ENCODE measurements at regions not wholly inside any gene's neighbourhood (a gene's known extent, or its start where the extent isn't known, plus 50 kb on each side); places are given as distances from the start of the nearest gene placed in this dataset.

DNA sequence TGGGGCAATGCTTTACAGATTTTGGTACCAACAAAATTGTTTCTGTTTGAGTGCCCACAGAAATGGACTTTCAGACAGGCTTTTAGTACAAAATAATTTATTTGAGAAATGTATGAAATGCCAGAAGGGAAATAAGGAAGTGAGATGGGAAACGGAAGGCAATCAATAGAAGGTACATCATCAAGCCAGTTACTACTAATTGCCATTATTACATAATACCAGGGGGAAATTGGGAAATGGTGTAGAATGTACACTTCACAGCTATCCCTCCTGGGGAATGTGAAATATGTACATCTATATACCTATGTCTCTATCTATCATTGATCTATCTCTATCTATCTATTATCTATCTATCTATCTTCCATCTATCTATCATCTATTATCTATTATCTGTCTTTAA is 264.6 kb upstream of the B3GALT2 start:
- Histone ChIP-seq H3K79me2 (ENCODE audit: insufficient read depth, low read length) (no peaks in the 10 kb centered on the region), H3K4me2 (ENCODE audit: low read length) (no peak overlapping the region), H3F3A (ENCODE audit: insufficient read depth, low read length) (no peaks in the 10 kb centered on the region), H3K9ac (ENCODE audit: low read length) (no peak overlapping the region), H4K20me1 (ENCODE audit: insufficient read depth, low read length) (no peaks in the 10 kb centered on the region), H3K27ac (ENCODE audit: low read depth, low read length, poor library complexity, severe bottlenecking) (no peak overlapping the region), H3K4me1 (ENCODE audit: insufficient read depth, low read length, severe bottlenecking) (peaks cover 34% of the 10 kb centered on the region), H3K9me3 (ENCODE audit: low read length) (no peaks in the 10 kb centered on the region), H3K27me3 (ENCODE audit: insufficient read depth, low read length) (no peaks in the 10 kb centered on the region), H3K9me2 (ENCODE audit: low read depth, low read length) (no peaks in the 10 kb centered on the region), H2AFZ (ENCODE audit: low read length) (no peak overlapping the region), H3K36me3 (ENCODE audit: insufficient read depth, low read length) (no peaks in the 10 kb centered on the region), H3K4me3 (ENCODE audit: low read depth, low read length, poor library complexity, severe bottlenecking) (no peak overlapping the region)
- TF ChIP-seq, protein P1, sequence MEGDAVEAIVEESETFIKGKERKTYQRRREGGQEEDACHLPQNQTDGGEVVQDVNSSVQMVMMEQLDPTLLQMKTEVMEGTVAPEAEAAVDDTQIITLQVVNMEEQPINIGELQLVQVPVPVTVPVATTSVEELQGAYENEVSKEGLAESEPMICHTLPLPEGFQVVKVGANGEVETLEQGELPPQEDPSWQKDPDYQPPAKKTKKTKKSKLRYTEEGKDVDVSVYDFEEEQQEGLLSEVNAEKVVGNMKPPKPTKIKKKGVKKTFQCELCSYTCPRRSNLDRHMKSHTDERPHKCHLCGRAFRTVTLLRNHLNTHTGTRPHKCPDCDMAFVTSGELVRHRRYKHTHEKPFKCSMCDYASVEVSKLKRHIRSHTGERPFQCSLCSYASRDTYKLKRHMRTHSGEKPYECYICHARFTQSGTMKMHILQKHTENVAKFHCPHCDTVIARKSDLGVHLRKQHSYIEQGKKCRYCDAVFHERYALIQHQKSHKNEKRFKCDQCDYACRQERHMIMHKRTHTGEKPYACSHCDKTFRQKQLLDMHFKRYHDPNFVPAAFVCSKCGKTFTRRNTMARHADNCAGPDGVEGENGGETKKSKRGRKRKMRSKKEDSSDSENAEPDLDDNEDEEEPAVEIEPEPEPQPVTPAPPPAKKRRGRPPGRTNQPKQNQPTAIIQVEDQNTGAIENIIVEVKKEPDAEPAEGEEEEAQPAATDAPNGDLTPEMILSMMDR (IDR thresholded peaks at IDR 0.05; ENCODE audit: low read length), result no peak
- no peak for TF ChIP-seq EZH2 (IDR thresholded peaks at IDR 0.05; ENCODE audit: borderline replicate concordance, low read length)

DNA sequence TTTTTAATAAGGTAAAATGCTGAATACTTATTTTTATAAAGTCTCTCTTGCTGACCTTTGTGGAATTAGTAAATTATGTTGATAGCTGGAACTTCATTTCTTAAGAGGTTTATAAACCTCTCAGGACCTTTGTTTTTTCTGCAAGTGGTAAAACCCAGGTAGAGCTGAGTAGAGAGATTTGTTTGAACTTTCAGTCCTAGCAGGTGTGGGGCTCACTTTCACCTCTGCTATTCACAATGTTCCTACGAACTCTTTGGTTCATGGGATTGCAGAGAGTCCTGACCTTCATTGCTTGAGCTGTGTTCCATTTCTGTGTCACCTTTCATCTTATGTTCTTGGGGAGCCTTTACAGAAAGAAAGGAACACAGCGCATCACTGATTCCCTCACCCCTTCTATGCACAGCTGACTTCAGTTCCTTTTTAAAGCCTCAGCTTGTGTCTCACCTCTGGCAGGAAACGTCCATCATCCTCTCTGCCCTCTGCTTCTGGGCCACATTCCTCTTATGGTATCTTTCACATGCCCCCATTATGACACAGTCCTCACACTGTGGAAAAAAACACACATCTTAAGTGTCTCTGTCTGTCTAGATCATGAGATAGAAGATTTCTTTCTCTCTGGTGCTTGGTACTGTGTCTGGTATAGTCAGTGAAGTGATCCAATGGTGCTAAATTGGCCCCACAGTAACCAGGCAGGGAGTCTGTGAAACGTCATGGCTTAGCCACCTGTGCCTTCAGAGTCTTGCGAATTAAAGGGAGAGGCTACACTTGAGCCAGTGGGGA is 262.5 kb upstream of the B3GALT2 start:
- H3K4me2 ChIP-seq (ENCODE audit: low read length), result peak overlapping the region; percentile 64
- peak overlapping the region; percentile 31 for H3K9ac ChIP-seq (ENCODE audit: low read length)
- no peaks in the 10 kb centered on the region for H3K36me3 ChIP-seq (ENCODE audit: insufficient read depth, low read length)
- H4K20me1 ChIP-seq (ENCODE audit: insufficient read depth, low read length), result no peaks in the 10 kb centered on the region
- H3K79me2 ChIP-seq (ENCODE audit: insufficient read depth, low read length), result no peaks in the 10 kb centered on the region
- no peaks in the 10 kb centered on the region for H3K27me3 ChIP-seq (ENCODE audit: insufficient read depth, low read length)
- peak overlapping the region; percentile 30 for H3K4me3 ChIP-seq (ENCODE audit: low read depth, low read length, poor library complexity, severe bottlenecking)
- H3K27ac ChIP-seq (ENCODE audit: low read depth, low read length, poor library complexity, severe bottlenecking), result peak overlapping the region; percentile 95
- no peaks in the 10 kb centered on the region for H3K9me2 ChIP-seq (ENCODE audit: low read depth, low read length)
- no peaks in the 10 kb centered on the region for H3K9me3 ChIP-seq (ENCODE audit: low read length)
- 0 out of 2 replicates have a peak overlapping the region, but pooled peaks have one; percentile 2 for H2AFZ ChIP-seq (ENCODE audit: low read length)
- H3K4me1 ChIP-seq (ENCODE audit: insufficient read depth, low read length, severe bottlenecking), result peaks cover 34% of the 10 kb centered on the region
- H3F3A ChIP-seq (ENCODE audit: insufficient read depth, low read length), result no peaks in the 10 kb centered on the region
- TF ChIP-seq, protein P1 (IDR thresholded peaks at IDR 0.05; ENCODE audit: low read length), result no peak
- no peak for TF ChIP-seq EZH2 (IDR thresholded peaks at IDR 0.05; ENCODE audit: borderline replicate concordance, low read length)

DNA sequence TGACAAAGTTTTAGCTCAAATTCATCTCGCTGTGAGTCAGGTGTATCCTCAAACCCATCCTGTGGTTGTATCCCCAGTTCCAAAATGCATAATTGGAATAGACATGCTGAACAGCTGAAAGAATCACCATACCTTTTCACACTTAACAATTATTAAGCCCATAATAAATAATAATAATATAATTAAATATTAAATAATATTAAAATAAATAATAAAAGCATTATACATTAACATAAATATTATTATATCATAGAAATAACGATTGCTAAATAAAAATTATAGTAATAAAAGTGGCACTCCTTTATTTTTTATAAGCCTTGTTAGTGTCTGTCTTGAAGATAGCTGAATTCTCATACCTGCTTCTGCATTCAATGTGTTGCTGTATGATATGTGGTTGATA is 257.5 kb upstream of the B3GALT2 start:
- Histone ChIP-seq H3K4me2 (ENCODE audit: low read length) (no peak overlapping the region), H3K9ac (ENCODE audit: low read length) (no peak overlapping the region), H3K9me3 (ENCODE audit: low read length) (no peaks in the 10 kb centered on the region), H3F3A (ENCODE audit: insufficient read depth, low read length) (no peaks in the 10 kb centered on the region), H3K4me3 (ENCODE audit: low read depth, low read length, poor library complexity, severe bottlenecking) (no peak overlapping the region), H3K79me2 (ENCODE audit: insufficient read depth, low read length) (no peaks in the 10 kb centered on the region), H3K27ac (ENCODE audit: low read depth, low read length, poor library complexity, severe bottlenecking) (no peak overlapping the region), H3K36me3 (ENCODE audit: insufficient read depth, low read length) (no peaks in the 10 kb centered on the region), H4K20me1 (ENCODE audit: insufficient read depth, low read length) (no peaks in the 10 kb centered on the region), H3K4me1 (ENCODE audit: insufficient read depth, low read length, severe bottlenecking) (peaks cover 14% of the 10 kb centered on the region), H3K27me3 (ENCODE audit: insufficient read depth, low read length) (no peaks in the 10 kb centered on the region), H2AFZ (ENCODE audit: low read length) (no peak overlapping the region), H3K9me2 (ENCODE audit: low read depth, low read length) (no peaks in the 10 kb centered on the region)
- TF ChIP-seq, protein P1 (IDR thresholded peaks at IDR 0.05; ENCODE audit: low read length), result no peak
- TF ChIP-seq EZH2 (IDR thresholded peaks at IDR 0.05; ENCODE audit: borderline replicate concordance, low read length), result no peak
